ENCODE measurements at regions not wholly inside any gene's neighbourhood (a gene's known extent, or its start where the extent isn't known, plus 50 kb on each side); places are given as distances from the start of the nearest gene placed in this dataset.

GRCh38 chr10:121405549-121405948 is 192.7 kb downstream of the FGFR2 start:
- no peak for DNase-seq

- DNase-seq: no peak
Observed at GRCh38 chr10:121405953-121406352, 192.3 kb downstream of the FGFR2 start.

- DNase-seq: no peak
Observed at GRCh38 chr10:121406823-121407545, 191.3 kb downstream of the FGFR2 start.

- DNase-seq: no peak
Observed at GRCh38 chr10:121409466-121410104, 188.7 kb downstream of the FGFR2 start.

- DNase-seq: no peak
Observed at GRCh38 chr10:121411004-121411403, 187.2 kb downstream of the FGFR2 start.

- DNase-seq: no peak
Observed at GRCh38 chr10:121413951-121414350, 184.3 kb downstream of the FGFR2 start.

GRCh38 chr10:121414366-121415062 is 183.7 kb downstream of the FGFR2 start:
- DNase-seq: no peak

- DNase-seq: no peak
Observed at GRCh38 chr10:121415063-121415399, 183.2 kb downstream of the FGFR2 start.

GRCh38 chr10:121416071-121416470 is 182.2 kb downstream of the FGFR2 start:
- no peak for DNase-seq

- DNase-seq: no peak
Observed at GRCh38 chr10:121417298-121417697, 180.9 kb downstream of the FGFR2 start.

GRCh38 chr10:121418126-121418777 is 180.0 kb downstream of the FGFR2 start:
- DNase-seq: no peak

GRCh38 chr10:121420006-121420405 is 178.2 kb downstream of the FGFR2 start:
- no peak for DNase-seq

GRCh38 chr10:121422096-121422495 is 176.1 kb downstream of the FGFR2 start:
- no peak for DNase-seq

GRCh38 chr10:121425623-121426022 is 172.6 kb downstream of the FGFR2 start:
- no peak for DNase-seq

GRCh38 chr10:121426307-121426706 is 171.9 kb downstream of the FGFR2 start:
- DNase-seq: no peak

Data from NCI-H1105 (cell line).